CD14-positive monocyte (primary cell): ENCODE measurements at regions not wholly inside any gene's neighbourhood (a gene's known extent, or its start where the extent isn't known, plus 50 kb on each side); places are given as distances from the start of the nearest gene placed in this dataset.

Experiments
- DNase-seq, 3 donors: peaks; one replicate each; pipeline ENCODE4 v3.0.0-alpha.2; 2011 to 2022
- H2AFZ ChIP-seq: 2 replicates; pipeline ENCODE4 v1.6.0; 2012; ENCODE audit warnings: mild to moderate bottlenecking, low read depth, low read length, inconsistent platforms; ENCODE audit not compliant: insufficient read depth, poor library complexity, severe bottlenecking
- H3K27ac ChIP-seq, 2 donors: 1 replicate in 1 of 2; 2 replicates in 1 of 2; pipeline ENCODE4 v1.5.1; 2012 to 2013; ENCODE audit warnings: low read length in 2 of 2, control low read depth in 1 of 2, inconsistent platforms in 1 of 2, low read depth in 1 of 2, mild to moderate bottlenecking in 1 of 2
- H3K27me3 ChIP-seq, 2 donors: one replicate each; pipeline versions ENCODE4 v1.6.0 to v1.6.1; 2011 to 2013; ENCODE audit warnings: low read length in 2 of 2; ENCODE audit not compliant: control insufficient read depth in 2 of 2, insufficient read depth in 2 of 2
- H3K36me3 ChIP-seq, 2 donors: replicated peaks in 1 of 2; 1 replicate in 1 of 2; 2 replicates in 1 of 2; pipeline versions ENCODE4 v1.5.1 to v1.6.1; 2012 to 2013; ENCODE audit warnings: low read length in 2 of 2, control low read depth in 1 of 2, inconsistent platforms in 1 of 2, mild to moderate bottlenecking in 1 of 2; ENCODE audit not compliant: insufficient read depth in 2 of 2, control insufficient read depth in 1 of 2
- H3K4me1 ChIP-seq, 2 donors: 1 replicate in 1 of 2; 2 replicates in 1 of 2; pipeline versions ENCODE4 v1.5.1 to v1.6.1; 2012 to 2013; ENCODE audit warnings: low read length in 2 of 2, control low read depth in 1 of 2, inconsistent platforms in 1 of 2, mild to moderate bottlenecking in 1 of 2, moderate library complexity in 1 of 2; ENCODE audit not compliant: insufficient read depth in 2 of 2, control insufficient read depth in 1 of 2
- H3K4me2 ChIP-seq: replicated peaks from 2 replicates; pipeline ENCODE3; 2012; ENCODE audit warnings: low read length, moderate library complexity, mild to moderate bottlenecking; ENCODE audit not compliant: poor library complexity, severe bottlenecking; ENCODE audit errors: extremely low read depth
- H3K4me3 ChIP-seq, 3 experiments: fragments of 200-600 bp in 1 of 3; sonication (generic) in 1 of 3; replicated peaks in 1 of 3; 1 replicate in 2 of 3; 2 replicates in 1 of 3; pipeline ENCODE4 v1.5.1; 2011 to 2013; ENCODE audit warnings: low read length in 3 of 3, mild to moderate bottlenecking in 3 of 3, control low read depth in 2 of 3, low read depth in 2 of 3, inconsistent platforms in 1 of 3, moderate library complexity in 1 of 3
- H3K79me2 ChIP-seq: 2 replicates; pipeline ENCODE4 v1.6.0; 2012; ENCODE audit warnings: mild to moderate bottlenecking, control low read depth, inconsistent platforms, low read length, moderate library complexity; ENCODE audit not compliant: insufficient read depth
- H3K9ac ChIP-seq: 2 replicates; pipeline ENCODE4 v1.6.0; 2017; ENCODE audit warnings: low read length, mild to moderate bottlenecking; ENCODE audit not compliant: insufficient read depth, poor library complexity, severe bottlenecking
- H3K9me3 ChIP-seq, 2 donors: replicated peaks in 1 of 2; 1 replicate in 1 of 2; 2 replicates in 1 of 2; pipeline versions ENCODE4 v1.5.1 to v1.6.1; 2012 to 2013; ENCODE audit warnings: low read length in 2 of 2, control low read depth in 1 of 2; ENCODE audit not compliant: control insufficient read depth in 1 of 2, insufficient read depth in 1 of 2
- H4K20me1 ChIP-seq: 2 replicates; pipeline ENCODE4 v1.6.0; 2012; ENCODE audit warnings: mild to moderate bottlenecking, low read length, control low read depth, moderate library complexity; ENCODE audit not compliant: insufficient read depth
- H3K27ac Mint-ChIP-seq, 7 donors: one replicate each; pipeline ENCODE4 v1.8.0; 2020; ENCODE audit warnings: mild to moderate bottlenecking in 7 of 7, mixed read lengths in 7 of 7, moderate library complexity in 6 of 7, inconsistent platforms in 2 of 7
- H3K27me3 Mint-ChIP-seq, 3 donors: one replicate each; pipeline ENCODE4 v1.8.0; 2021 to 2022; ENCODE audit warnings: low read depth in 3 of 3, mild to moderate bottlenecking in 3 of 3, mixed read lengths in 3 of 3, moderate library complexity in 3 of 3, inconsistent platforms in 1 of 3
- H3K36me3 Mint-ChIP-seq, 2 donors: one replicate each; pipeline ENCODE4 v1.8.0; 2020; ENCODE audit warnings: mixed read lengths in 2 of 2, inconsistent platforms in 1 of 2, mild to moderate bottlenecking in 1 of 2
- H3K4me1 Mint-ChIP-seq: one replicate; pipeline ENCODE4 v1.8.0; 2020; ENCODE audit warnings: mild to moderate bottlenecking, mixed read lengths
- H3K4me3 Mint-ChIP-seq, 2 donors: one replicate each; pipeline ENCODE4 v1.8.0; 2020; ENCODE audit warnings: mild to moderate bottlenecking in 2 of 2, mixed read lengths in 2 of 2, moderate library complexity in 1 of 2
- H3K9me3 Mint-ChIP-seq, 7 donors: one replicate each; pipeline ENCODE4 v1.8.0; 2020 to 2022; ENCODE audit warnings: mixed read lengths in 7 of 7, mild to moderate bottlenecking in 6 of 7, moderate library complexity in 6 of 7, inconsistent platforms in 2 of 7
- CTCF ChIP-seq: fragments of 200-600 bp; IDR thresholded peaks from one replicate; pipeline ENCODE4 v1.8.0; 2022; ENCODE audit warnings: antibody characterized with exemption, mild to moderate bottlenecking
- WGBS: methylation state at CpG from one replicate; pipeline ENCODE4 v1.1.5; 2013; ENCODE audit warnings: missing lambda C conversion rate; ENCODE audit not compliant: insufficient coverage; 5-methylcytosine and 5-hydroxymethylcytosine counted together
- intact Hi-C, 2 donors: fragments of 100-400 bp; cut with micrococcal nuclease; formaldehyde crosslinking; loops; one replicate each; pipeline versions ENCODE4 v1.15.0 to v1.15.1; 2023

- no peak overlapping the region for H3K4me2 ChIP-seq
- H3K27me3 Mint-ChIP-seq, result peaks cover 0 to 3% (median 0%) of the 10 kb centered on the region in 3 donors
- intact Hi-C loops, result no loop called here
- H4K20me1 ChIP-seq, result no peaks in the 10 kb centered on the region
- no peak overlapping the region for H3K27ac ChIP-seq
- WGBS, result 71% methylated on average over 3 of the region's 3 CpGs
- H3K9ac ChIP-seq, result no peak overlapping the region
- no peak overlapping the region for H3K4me3 ChIP-seq
- H3K9me3 Mint-ChIP-seq, result peaks cover 3 to 12% (median 8%) of the 10 kb centered on the region in 7 donors
- H3K27me3 ChIP-seq, result no peaks in the 10 kb centered on the region
- no peak overlapping the region for H3K4me3 Mint-ChIP-seq
- no peaks in the 10 kb centered on the region for H3K36me3 Mint-ChIP-seq
- no peaks in the 10 kb centered on the region for H3K4me1 Mint-ChIP-seq
- no peaks in the 10 kb centered on the region for H3K4me1 ChIP-seq
- peak overlapping the region in 1 of 7 donors; percentile 43 for H3K27ac Mint-ChIP-seq
- no peak for DNase-seq
- H3K36me3 ChIP-seq, result no peaks in the 10 kb centered on the region
- H3K79me2 ChIP-seq, result no peaks in the 10 kb centered on the region
- no peak overlapping the region for H2AFZ ChIP-seq
- H3K9me3 ChIP-seq, result peaks cover 0 to 7% of the 10 kb centered on the region in 2 donors
- TF ChIP-seq CTCF, result no peak
Measured at GRCh38 chr1:193310564-193310963, 124.2 kb upstream of the B3GALT2 start.

DNA sequence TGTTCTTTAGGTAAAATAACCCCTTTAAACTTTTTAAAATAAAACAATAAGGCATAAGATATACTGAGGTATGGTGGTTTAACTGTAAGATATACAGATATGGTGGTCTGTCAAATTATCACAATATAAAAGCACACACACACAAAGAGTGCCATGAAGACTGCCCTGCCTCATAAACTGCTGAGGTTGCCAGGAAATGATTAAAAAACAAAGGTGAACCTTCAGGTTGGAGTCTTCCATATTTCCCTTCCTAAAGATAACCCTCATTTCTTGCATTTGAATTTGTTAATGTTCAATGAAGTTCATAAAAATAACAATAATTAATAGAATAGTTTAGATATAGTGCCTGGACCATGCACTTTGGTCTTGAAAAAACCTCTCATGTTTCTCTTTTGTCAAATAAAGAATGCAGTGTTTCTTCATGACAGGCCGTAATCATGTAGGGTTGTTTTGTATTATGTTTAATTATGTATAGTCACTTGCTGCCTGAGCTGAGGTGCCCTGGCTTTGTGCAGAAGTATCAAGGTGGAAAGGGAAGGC is 123.6 kb upstream of the B3GALT2 start:
- H3K9me3 Mint-ChIP-seq, result peaks cover 3 to 12% (median 8%) of the 10 kb centered on the region in 7 donors
- no peaks in the 10 kb centered on the region for H3K36me3 Mint-ChIP-seq
- Histone ChIP-seq H3K36me3 (no peaks in the 10 kb centered on the region), H3K4me2 (no peak overlapping the region), H3K27me3 (no peaks in the 10 kb centered on the region), H3K9me3 (peaks cover 0 to 7% of the 10 kb centered on the region in 2 donors), H4K20me1 (no peaks in the 10 kb centered on the region), H3K4me1 (no peaks in the 10 kb centered on the region), H3K9ac (no peak overlapping the region), H3K79me2 (no peaks in the 10 kb centered on the region), H3K27ac (no peak overlapping the region), H3K4me3 (no peak overlapping the region), H2AFZ (no peak overlapping the region)
- no peak for DNase-seq
- no peak for TF ChIP-seq CTCF
- no peak overlapping the region for H3K4me3 Mint-ChIP-seq
- WGBS, result 100% methylated on average over 1 of the region's 1 CpG
- intact Hi-C loops, result no loop called here
- H3K27ac Mint-ChIP-seq, result no peak overlapping the region
- no peaks in the 10 kb centered on the region for H3K4me1 Mint-ChIP-seq
- H3K27me3 Mint-ChIP-seq, result peaks cover 0 to 3% (median 0%) of the 10 kb centered on the region in 3 donors
